H9 (cell line): ENCODE measurements at regions not wholly inside any gene's neighbourhood (a gene's known extent, or its start where the extent isn't known, plus 50 kb on each side); places are given as distances from the start of the nearest gene placed in this dataset.

Source experiments
- DNase-seq: peaks from one replicate; pipeline ENCODE4 v3.0.0-alpha.2; 2017
- H2AFZ ChIP-seq: one replicate; pipeline ENCODE4 v1.6.1; 2013; ENCODE audit warnings: mild to moderate bottlenecking, low read length, control low read depth, moderate library complexity
- H2AK5ac ChIP-seq: 2 replicates; pipeline ENCODE4 v1.6.1; 2013; ENCODE audit warnings: low read length, control low read depth, mixed read lengths; ENCODE audit not compliant: insufficient read length
- H2BK120ac ChIP-seq: one replicate; pipeline ENCODE4 v1.6.1; 2013; ENCODE audit warnings: low read depth, mild to moderate bottlenecking, low read length, control low read depth, inconsistent platforms; ENCODE audit not compliant: poor library complexity, severe bottlenecking
- H2BK12ac ChIP-seq: 2 replicates; pipeline ENCODE4 v1.6.1; 2013; ENCODE audit warnings: low read length, control low read depth, mixed read lengths, low read depth; ENCODE audit not compliant: insufficient read length
- H2BK15ac ChIP-seq: 2 replicates; pipeline ENCODE4 v1.6.1; 2013; ENCODE audit warnings: low read depth, low read length, control low read depth
- H2BK20ac ChIP-seq: one replicate; pipeline ENCODE4 v1.6.1; 2013; ENCODE audit warnings: low read depth, mild to moderate bottlenecking, low read length, control low read depth, inconsistent platforms; ENCODE audit not compliant: poor library complexity, severe bottlenecking
- H2BK5ac ChIP-seq: 2 replicates; pipeline ENCODE4 v1.6.1; 2013; ENCODE audit warnings: low read length, control low read depth, mixed read lengths; ENCODE audit not compliant: insufficient read length
- H3K14ac ChIP-seq: 2 replicates; pipeline ENCODE4 v1.6.1; 2013; ENCODE audit warnings: low read length, control low read depth; ENCODE audit not compliant: insufficient read depth
- H3K18ac ChIP-seq: 2 replicates; pipeline ENCODE4 v1.6.1; 2013; ENCODE audit warnings: low read depth, mild to moderate bottlenecking, mixed read lengths, low read length, control low read depth; ENCODE audit not compliant: insufficient read length
- H3K23ac ChIP-seq: 2 replicates; pipeline ENCODE4 v1.6.1; 2013; ENCODE audit warnings: low read length, control low read depth, mixed read lengths, low read depth; ENCODE audit not compliant: insufficient read length
- H3K23me2 ChIP-seq: 2 replicates; pipeline ENCODE4 v1.6.1; 2013; ENCODE audit warnings: low read depth, mild to moderate bottlenecking, mixed read lengths, low read length, control low read depth; ENCODE audit not compliant: insufficient read length, poor library complexity, severe bottlenecking
- H3K27ac ChIP-seq: 2 replicates; pipeline ENCODE4 v1.5.1; 2013; ENCODE audit warnings: low read length, control low read depth, mixed read lengths, low read depth; ENCODE audit not compliant: insufficient read length
- H3K27me3 ChIP-seq: 2 replicates; pipeline ENCODE4 v1.6.1; 2013; ENCODE audit warnings: low read length, control low read depth, inconsistent platforms; ENCODE audit not compliant: insufficient read depth
- H3K4ac ChIP-seq: 2 replicates; pipeline ENCODE4 v1.6.1; 2013; ENCODE audit warnings: low read depth, mild to moderate bottlenecking, control low read depth, inconsistent platforms, low read length, moderate library complexity
- H3K4me1 ChIP-seq: 2 replicates; pipeline ENCODE4 v1.6.1; 2013; ENCODE audit warnings: low read length, control low read depth, inconsistent platforms; ENCODE audit not compliant: insufficient read depth
- H3K4me2 ChIP-seq: 2 replicates; pipeline ENCODE4 v1.6.1; 2013; ENCODE audit warnings: low read length, control low read depth, mixed read lengths; ENCODE audit not compliant: insufficient read length, insufficient read depth
- H3K56ac ChIP-seq: 2 replicates; pipeline ENCODE4 v1.6.1; 2013; ENCODE audit warnings: low read depth, mild to moderate bottlenecking, mixed read lengths, low read length, control low read depth; ENCODE audit not compliant: insufficient read length
- H3K79me1 ChIP-seq: 2 replicates; pipeline ENCODE4 v1.6.1; 2013; ENCODE audit warnings: low read depth, mild to moderate bottlenecking, moderate library complexity, low read length, control low read depth, inconsistent platforms; ENCODE audit not compliant: insufficient read depth, poor library complexity, severe bottlenecking
- H3K79me2 ChIP-seq: 2 replicates; pipeline ENCODE4 v1.6.1; 2013; ENCODE audit warnings: low read length, control low read depth, inconsistent platforms; ENCODE audit not compliant: insufficient read depth
- H3K9ac ChIP-seq: 2 replicates; pipeline ENCODE4 v1.6.1; 2013; ENCODE audit warnings: low read length, control low read depth, mixed read lengths; ENCODE audit not compliant: insufficient read length; ENCODE audit errors: extremely low read depth
- H3K9me3 ChIP-seq: one replicate; pipeline ENCODE4 v1.6.1; 2013; ENCODE audit warnings: low read depth, low read length, inconsistent platforms; ENCODE audit not compliant: control insufficient read depth
- H3T11ph ChIP-seq: one replicate; pipeline ENCODE4 v1.6.1; 2013; ENCODE audit warnings: mild to moderate bottlenecking, low read length, control low read depth, inconsistent platforms
- H4K20me1 ChIP-seq: one replicate; pipeline ENCODE4 v1.6.1; 2013; ENCODE audit not compliant: control insufficient read depth, insufficient read length, insufficient read depth
- H4K5ac ChIP-seq: 2 replicates; pipeline ENCODE4 v1.6.1; 2013; ENCODE audit warnings: low read depth, mild to moderate bottlenecking, mixed read lengths, low read length, control low read depth; ENCODE audit not compliant: insufficient read length
- H4K8ac ChIP-seq: replicated peaks from 2 replicates; pipeline ENCODE4 v1.6.1; 2013; ENCODE audit warnings: low read length, control low read depth, mixed read lengths, low read depth; ENCODE audit not compliant: insufficient read length
- H4K91ac ChIP-seq: 2 replicates; pipeline ENCODE4 v1.6.1; 2013; ENCODE audit warnings: low read depth, mild to moderate bottlenecking, moderate library complexity, mixed read lengths, low read length, control low read depth; ENCODE audit not compliant: insufficient read length
- H3K27ac Mint-ChIP-seq, 3 experiments: 2 replicates in 2 of 3; 3 replicates in 1 of 3; pipeline ENCODE4 v1.8.0; 2020 to 2021; ENCODE audit warnings: mixed read lengths in 3 of 3, mild to moderate bottlenecking in 1 of 3, moderate library complexity in 1 of 3
- H3K27me3 Mint-ChIP-seq: 2 replicates; pipeline ENCODE4 v1.8.0; 2021; ENCODE audit warnings: low read depth, mild to moderate bottlenecking, moderate library complexity, mixed read lengths
- H3K36me3 Mint-ChIP-seq, 3 experiments: 2 replicates in 2 of 3; 3 replicates in 1 of 3; pipeline ENCODE4 v1.8.0; 2020 to 2021; ENCODE audit warnings: low read depth in 3 of 3, mixed read lengths in 3 of 3; ENCODE audit not compliant: insufficient read depth in 1 of 3
- H3K4me1 Mint-ChIP-seq, 2 experiments: 2 replicates each; pipeline ENCODE4 v1.8.0; 2020; ENCODE audit warnings: mixed read lengths in 2 of 2
- H3K4me3 Mint-ChIP-seq, 2 experiments: 2 replicates in 1 of 2; 3 replicates in 1 of 2; pipeline ENCODE4 v1.8.0; 2020 to 2021; ENCODE audit warnings: mild to moderate bottlenecking in 2 of 2, mixed read lengths in 2 of 2, moderate library complexity in 1 of 2
- H3K9me3 Mint-ChIP-seq, 2 experiments: 2 replicates in 1 of 2; 3 replicates in 1 of 2; pipeline ENCODE4 v1.8.0; 2020; ENCODE audit warnings: mild to moderate bottlenecking in 2 of 2, mixed read lengths in 2 of 2, moderate library complexity in 1 of 2
- WGBS: extraction: QIAGEN DNeasy Blood & Tissue Kit; methylation state at CpG from one replicate; pipeline ENCODE4 v1.1.7; 2013; ENCODE audit warnings: missing lambda C conversion rate, low lambda C conversion rate, mixed read lengths; ENCODE audit not compliant: insufficient read length; ENCODE audit errors: extremely low coverage; 5-methylcytosine and 5-hydroxymethylcytosine counted together
- TF ChIP-seq, protein P1 (sequence below): fragments of 200-600 bp; sonication (generic); conservative IDR thresholded peaks from 3 replicates; pipeline ENCODE4 v1.8.0; 2021; ENCODE audit warnings: antibody characterized with exemption, mild to moderate bottlenecking

DNA sequence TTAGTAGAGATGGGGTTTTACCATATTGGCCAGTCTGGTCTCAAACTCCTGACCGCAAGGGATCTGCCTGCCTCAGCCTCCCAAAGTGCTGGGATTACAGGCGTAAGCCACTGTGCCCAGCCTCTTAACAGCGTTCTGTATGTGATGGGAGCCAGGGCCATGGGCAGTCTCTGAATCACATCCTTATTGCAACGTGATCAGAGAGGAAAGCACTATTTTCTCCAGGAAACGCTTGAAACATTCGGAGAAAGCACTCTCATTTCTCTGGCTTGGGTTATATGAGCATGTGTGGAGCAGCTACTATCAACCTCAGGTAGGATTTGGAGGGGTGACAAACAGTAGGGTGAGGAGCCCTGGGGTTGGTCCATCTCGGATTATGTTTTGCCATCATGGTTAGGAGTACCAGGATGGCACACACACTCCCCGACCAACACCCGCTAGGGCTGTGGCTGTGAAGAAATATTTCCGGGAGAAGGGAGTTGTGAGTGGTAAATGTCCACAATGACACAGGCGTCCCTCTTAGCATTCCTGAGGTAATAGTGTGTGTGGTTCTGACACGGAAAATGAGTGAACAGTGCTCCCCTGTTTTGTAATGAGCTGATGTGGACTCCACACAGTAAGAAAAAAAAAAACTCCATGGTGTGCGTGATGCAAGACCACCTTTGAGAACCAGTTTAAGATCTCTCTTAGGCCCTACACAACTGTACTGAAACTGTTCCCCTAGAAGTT is 406.2 kb upstream of the ZNF608 start:
- Histone ChIP-seq H3T11ph (no peak overlapping the region), H2BK5ac (no peak overlapping the region), H3K14ac (no peak overlapping the region), H4K5ac (no peak overlapping the region), H3K27ac (no peak overlapping the region), H2BK12ac (no peak overlapping the region), H2BK20ac (no peak overlapping the region), H3K23ac (no peak overlapping the region), H3K4me1 (peaks cover 9% of the 10 kb centered on the region; the same call in 1 of the 2 replicates), H3K9me3 (no peaks in the 10 kb centered on the region), H2BK120ac (no peak overlapping the region), H4K20me1 (no peaks in the 10 kb centered on the region), H2AK5ac (no peak overlapping the region), H2BK15ac (no peak overlapping the region), H3K79me2 (no peaks in the 10 kb centered on the region), H3K9ac (no peak overlapping the region), H4K91ac (no peak overlapping the region), H3K4ac (no peak overlapping the region), H2AFZ (no peak overlapping the region), H3K27me3 (no peaks in the 10 kb centered on the region), H3K56ac (no peak overlapping the region), H3K4me2 (no peak overlapping the region), H3K18ac (no peak overlapping the region), H3K79me1 (no peaks in the 10 kb centered on the region), H3K23me2 (no peaks in the 10 kb centered on the region), H4K8ac (no peak overlapping the region)
- no peaks in the 10 kb centered on the region for H3K27me3 Mint-ChIP-seq
- peaks cover 56 to 69% of the 10 kb centered on the region in 2 experiments for H3K4me1 Mint-ChIP-seq
- DNase-seq = no peak
- H3K27ac Mint-ChIP-seq = no peak overlapping the region; a peak in 1 of 7 replicates
- no CpG with 5 or more reads among the region's 13 CpGs for WGBS
- H3K9me3 Mint-ChIP-seq = no peaks in the 10 kb centered on the region
- H3K4me3 Mint-ChIP-seq = no peak overlapping the region
- peaks cover 0 to 2% (median 0%) of the 10 kb centered on the region in 3 experiments; a peak in 2 of 7 replicates for H3K36me3 Mint-ChIP-seq
- TF ChIP-seq, protein P1, sequence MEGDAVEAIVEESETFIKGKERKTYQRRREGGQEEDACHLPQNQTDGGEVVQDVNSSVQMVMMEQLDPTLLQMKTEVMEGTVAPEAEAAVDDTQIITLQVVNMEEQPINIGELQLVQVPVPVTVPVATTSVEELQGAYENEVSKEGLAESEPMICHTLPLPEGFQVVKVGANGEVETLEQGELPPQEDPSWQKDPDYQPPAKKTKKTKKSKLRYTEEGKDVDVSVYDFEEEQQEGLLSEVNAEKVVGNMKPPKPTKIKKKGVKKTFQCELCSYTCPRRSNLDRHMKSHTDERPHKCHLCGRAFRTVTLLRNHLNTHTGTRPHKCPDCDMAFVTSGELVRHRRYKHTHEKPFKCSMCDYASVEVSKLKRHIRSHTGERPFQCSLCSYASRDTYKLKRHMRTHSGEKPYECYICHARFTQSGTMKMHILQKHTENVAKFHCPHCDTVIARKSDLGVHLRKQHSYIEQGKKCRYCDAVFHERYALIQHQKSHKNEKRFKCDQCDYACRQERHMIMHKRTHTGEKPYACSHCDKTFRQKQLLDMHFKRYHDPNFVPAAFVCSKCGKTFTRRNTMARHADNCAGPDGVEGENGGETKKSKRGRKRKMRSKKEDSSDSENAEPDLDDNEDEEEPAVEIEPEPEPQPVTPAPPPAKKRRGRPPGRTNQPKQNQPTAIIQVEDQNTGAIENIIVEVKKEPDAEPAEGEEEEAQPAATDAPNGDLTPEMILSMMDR = no peak
